CD4-positive, alpha-beta T cell treated with Interleukin-15 for 4 hours (primary cell): ENCODE measurements at regions not wholly inside any gene's neighbourhood (a gene's known extent, or its start where the extent isn't known, plus 50 kb on each side); places are given as distances from the start of the nearest gene placed in this dataset.
"Not testable (repeated sequence)": the region's sequence is repeated elsewhere in the genome, so short reads cannot be mapped to it uniquely, and the experiment has no call there.

Experiments
- DNase-seq: peaks from one replicate; pipeline ENCODE4 v3.0.0-alpha.2; 2020; ENCODE audit warnings: low spot score

- not testable (repeated sequence) for DNase-seq
Observed at GRCh38 chr1:148432318-148432717, 50.8 kb downstream of the PPIAL4G start.

- not testable (repeated sequence) for DNase-seq
Observed at GRCh38 chr1:148429856-148430255, 53.2 kb downstream of the PPIAL4G start.

GRCh38 chr1:148426940-148427611, 56.0 kb downstream of the PPIAL4G start:
- DNase-seq: peak; percentile 10

GRCh38 chr1:148426385-148426784, 56.7 kb downstream of the PPIAL4G start:
- not testable (repeated sequence) for DNase-seq

- DNase-seq: not testable (repeated sequence)
Observed at GRCh38 chr1:148424143-148425003, 58.7 kb downstream of the PPIAL4G start.

- not testable (repeated sequence) for DNase-seq
Observed at GRCh38 chr1:148422921-148423320, 60.2 kb downstream of the PPIAL4G start.

- DNase-seq: not testable (repeated sequence)
Observed at GRCh38 chr1:148417241-148417640, 65.9 kb downstream of the PPIAL4G start.

- DNase-seq: not testable (repeated sequence)
Observed at GRCh38 chr1:148413385-148413784, 69.7 kb downstream of the PPIAL4G start.

GRCh38 chr1:148404786-148405568, 78.1 kb downstream of the PPIAL4G start:
- DNase-seq: not testable (repeated sequence)

- DNase-seq: not testable (repeated sequence)
Observed at GRCh38 chr1:148403925-148404324, 79.2 kb downstream of the PPIAL4G start.

GRCh38 chr1:148403085-148403456, 80.0 kb downstream of the PPIAL4G start:
- not testable (repeated sequence) for DNase-seq

GRCh38 chr1:148402152-148403084, 80.7 kb downstream of the PPIAL4G start:
- peak; percentile 85 for DNase-seq

- DNase-seq: peak; percentile 41
Observed at GRCh38 chr1:148397516-148397915, 85.6 kb downstream of the PPIAL4G start.

GRCh38 chr1:148392505-148392904, 90.6 kb downstream of the PPIAL4G start:
- not testable (repeated sequence) for DNase-seq

- not testable (repeated sequence) for DNase-seq
Observed at GRCh38 chr1:148391323-148391722, 91.8 kb downstream of the PPIAL4G start.

GRCh38 chr1:148389027-148389339, 94.1 kb downstream of the PPIAL4G start:
- DNase-seq: no peak

GRCh38 chr1:148388260-148389026, 94.7 kb downstream of the PPIAL4G start:
- DNase-seq: peak; percentile 89

- DNase-seq: not testable (repeated sequence)
Observed at GRCh38 chr1:148387949-148388259, 95.2 kb downstream of the PPIAL4G start.

GRCh38 chr1:148387122-148387948, 95.8 kb downstream of the PPIAL4G start:
- DNase-seq: not testable (repeated sequence)

- DNase-seq: no peak
Observed at GRCh38 chr1:148386617-148387016, 96.5 kb downstream of the PPIAL4G start.
